Mucosa of gallbladder (tissue), 1 donor: ENCODE measurements at regions not wholly inside any gene's neighbourhood (a gene's known extent, or its start where the extent isn't known, plus 50 kb on each side); places are given as distances from the start of the nearest gene placed in this dataset.
"Not testable (repeated sequence)": the region's sequence is repeated elsewhere in the genome, so short reads cannot be mapped to it uniquely, and the experiment has no call there.

Experiments used
- DNase-seq: peaks from one replicate; pipeline ENCODE4 v3.0.0-alpha.2; 2020; ENCODE audit warnings: low spot score
- donor health status: DM: no; HTN: no; CAD: no.

DNA sequence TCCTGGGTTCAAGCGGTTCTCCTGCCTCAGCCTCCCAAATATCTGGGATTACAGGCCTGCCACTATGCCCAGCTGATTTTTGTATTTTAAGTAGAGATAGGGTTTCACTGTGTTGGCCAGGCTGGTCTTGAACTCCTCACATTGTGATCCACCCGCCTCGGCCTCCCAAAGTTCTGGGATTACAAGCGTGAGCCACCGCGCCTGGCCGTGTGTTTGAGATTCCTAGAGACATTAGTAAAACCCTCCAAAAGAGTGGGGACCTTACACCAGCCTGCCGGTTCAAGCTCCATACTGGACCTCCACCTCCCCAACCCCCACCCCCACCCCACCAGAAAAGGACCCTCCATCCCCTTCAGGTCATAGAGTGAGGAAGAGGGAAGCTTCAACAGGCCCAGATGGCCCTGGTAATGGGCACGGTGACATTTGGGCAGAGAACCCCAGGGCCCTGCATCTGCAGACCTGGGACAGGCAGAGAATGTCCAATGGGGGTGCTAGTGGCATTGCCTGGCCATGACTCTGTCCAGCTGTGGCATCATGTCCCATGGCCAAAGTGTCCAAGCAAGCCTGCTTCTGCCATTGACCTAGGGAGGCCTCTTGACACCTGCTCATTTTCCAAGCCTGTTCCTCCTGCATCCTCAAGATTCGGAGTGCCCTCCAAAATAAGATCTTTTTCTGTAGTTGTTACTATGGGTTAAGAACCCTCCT, 108.9 kb upstream of the KLF13 start:
- no peak for DNase-seq

DNA sequence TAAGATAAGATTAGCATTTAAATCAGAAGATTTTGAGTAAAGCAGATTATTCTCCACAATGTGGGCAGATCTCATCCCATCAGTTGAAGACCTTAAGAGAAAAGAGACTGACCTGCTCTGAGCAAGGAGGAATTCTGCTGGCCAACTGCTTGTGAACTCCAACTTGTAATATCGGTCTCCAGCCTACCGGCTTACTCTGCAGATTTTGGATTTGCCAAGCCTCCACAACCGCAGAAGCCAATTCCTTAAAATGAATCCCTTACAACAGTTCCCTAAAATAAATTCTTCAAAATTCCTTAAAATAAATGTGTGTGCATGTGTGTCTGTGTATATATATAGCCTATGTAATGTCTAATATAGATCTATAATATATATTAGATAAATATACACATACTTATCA, 107.4 kb upstream of the KLF13 start:
- no peak for DNase-seq

DNA sequence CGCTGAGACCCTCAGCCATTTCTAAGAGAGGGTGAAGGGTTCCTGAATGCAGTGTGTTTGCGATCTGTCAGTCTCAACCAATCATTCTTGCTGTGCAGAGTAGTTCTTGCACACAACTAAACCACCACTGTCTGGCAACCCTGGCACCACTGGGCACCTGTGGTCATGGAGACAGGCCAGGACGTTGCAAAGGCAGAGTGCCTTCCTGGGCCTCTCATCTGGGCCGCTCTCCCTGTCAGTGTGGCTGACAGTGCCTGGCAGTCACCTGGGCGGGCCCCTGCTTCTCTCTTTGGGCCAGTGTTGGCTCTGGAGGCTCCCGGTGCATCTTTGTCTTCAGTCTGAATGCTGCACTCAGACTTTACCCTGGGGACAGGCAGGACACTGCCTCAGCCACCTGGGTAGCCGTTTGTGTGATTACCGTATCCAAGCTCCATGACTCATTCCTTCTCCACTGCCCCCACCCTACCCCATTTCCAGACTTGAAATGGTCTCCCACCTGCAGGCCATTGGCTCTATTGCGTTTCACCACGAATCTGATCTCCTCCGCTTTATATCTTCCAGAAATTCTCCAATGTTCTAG, 104.6 kb upstream of the KLF13 start:
- no peak for DNase-seq

- DNase-seq, result no peak
These were observed 103.8 kb upstream of the KLF13 start for GRCh38 chr15:31222773-31223341.

DNA sequence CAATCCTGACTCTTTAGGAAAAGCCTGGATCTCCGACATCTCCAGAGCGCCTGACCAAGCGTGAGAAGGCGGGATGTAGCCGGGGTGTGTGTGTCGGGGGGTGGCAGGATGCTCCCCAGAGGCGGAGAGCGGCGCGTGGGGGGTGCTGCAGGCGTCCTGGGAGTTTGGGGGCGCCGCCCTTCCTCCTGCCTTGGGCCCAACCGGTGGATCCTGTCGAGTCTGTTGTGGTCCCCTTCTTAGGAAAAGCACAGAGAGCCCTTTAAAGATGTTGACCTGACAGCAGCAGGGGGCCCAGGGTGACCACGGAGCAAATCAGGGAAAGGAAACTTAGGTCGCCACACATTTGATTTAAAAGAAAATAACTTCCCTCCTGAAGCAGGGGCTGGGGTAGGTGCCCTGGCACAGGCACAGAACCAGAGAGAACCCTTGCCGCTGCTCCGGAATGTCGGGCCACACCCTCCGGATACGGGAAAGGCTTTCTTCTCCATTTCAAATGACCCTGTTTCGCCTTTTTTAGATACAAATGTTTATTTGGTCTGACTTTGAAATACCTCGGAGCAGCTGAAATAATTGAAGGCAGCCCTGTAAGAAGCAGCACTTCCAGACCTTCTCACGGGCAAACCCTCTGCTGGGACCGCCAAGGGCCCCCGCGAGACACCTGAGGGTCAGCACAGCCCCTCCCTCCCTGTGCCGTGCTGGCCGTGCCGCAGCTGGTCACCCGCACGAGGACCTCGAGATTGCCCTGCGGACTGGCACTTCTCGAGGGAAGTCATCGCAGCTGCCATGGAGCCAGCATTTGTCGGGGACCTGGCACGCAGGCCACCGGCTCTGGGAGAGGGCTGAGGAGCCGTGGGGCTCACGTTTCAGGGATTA, 102.9 kb upstream of the KLF13 start:
- DNase-seq, result no peak

DNA sequence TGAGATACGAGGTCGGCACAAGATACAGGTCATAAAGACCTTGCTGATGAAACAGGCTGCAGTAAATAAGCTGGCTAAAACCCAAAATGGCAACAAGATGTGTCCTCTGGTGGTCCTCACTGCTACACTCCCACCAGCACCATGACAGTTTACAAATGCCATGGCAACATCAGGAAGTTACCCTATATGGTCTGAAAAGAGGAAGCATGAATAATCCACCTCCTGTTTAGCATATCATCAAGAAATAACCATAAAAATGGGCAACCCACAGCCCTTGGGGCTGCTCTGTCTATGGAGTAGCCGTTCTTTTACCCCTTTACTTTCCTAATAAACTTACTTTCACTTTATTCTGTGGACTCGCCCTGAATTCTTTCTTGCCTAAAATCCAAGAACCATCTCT, 102.0 kb upstream of the KLF13 start:
- DNase-seq, result not testable (repeated sequence)

- DNase-seq, result no peak
These were observed 101.2 kb upstream of the KLF13 start for GRCh38 chr15:31225356-31225955.

DNA sequence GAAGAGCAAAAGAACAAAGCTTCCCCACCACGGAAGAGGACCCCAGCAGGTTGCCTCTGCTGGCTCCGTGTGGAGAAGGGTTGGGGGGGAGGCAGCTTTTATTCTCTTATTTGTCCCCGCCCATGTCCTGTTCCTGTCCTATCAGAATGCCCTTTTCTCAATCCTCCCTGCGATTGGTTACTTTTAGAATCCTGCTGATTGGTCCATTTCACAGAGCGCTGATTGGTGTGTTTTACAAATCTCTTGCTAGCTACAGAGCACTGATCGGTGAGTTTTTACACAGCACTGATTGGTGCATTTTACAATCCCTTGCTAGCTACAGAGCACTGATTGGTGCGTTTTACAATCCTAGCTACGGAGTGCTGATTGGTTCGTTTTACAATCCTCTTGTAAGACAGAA, 100.6 kb upstream of the KLF13 start:
- no peak for DNase-seq

- DNase-seq, result no peak
These were observed 99.4 kb upstream of the KLF13 start for GRCh38 chr15:31227235-31227634.

- no peak for DNase-seq
These were observed 98.6 kb upstream of the KLF13 start for GRCh38 chr15:31228011-31228484.

GRCh38 chr15:31228980-31229826, 97.4 kb upstream of the KLF13 start:
- DNase-seq, result peak; percentile 48

DNA sequence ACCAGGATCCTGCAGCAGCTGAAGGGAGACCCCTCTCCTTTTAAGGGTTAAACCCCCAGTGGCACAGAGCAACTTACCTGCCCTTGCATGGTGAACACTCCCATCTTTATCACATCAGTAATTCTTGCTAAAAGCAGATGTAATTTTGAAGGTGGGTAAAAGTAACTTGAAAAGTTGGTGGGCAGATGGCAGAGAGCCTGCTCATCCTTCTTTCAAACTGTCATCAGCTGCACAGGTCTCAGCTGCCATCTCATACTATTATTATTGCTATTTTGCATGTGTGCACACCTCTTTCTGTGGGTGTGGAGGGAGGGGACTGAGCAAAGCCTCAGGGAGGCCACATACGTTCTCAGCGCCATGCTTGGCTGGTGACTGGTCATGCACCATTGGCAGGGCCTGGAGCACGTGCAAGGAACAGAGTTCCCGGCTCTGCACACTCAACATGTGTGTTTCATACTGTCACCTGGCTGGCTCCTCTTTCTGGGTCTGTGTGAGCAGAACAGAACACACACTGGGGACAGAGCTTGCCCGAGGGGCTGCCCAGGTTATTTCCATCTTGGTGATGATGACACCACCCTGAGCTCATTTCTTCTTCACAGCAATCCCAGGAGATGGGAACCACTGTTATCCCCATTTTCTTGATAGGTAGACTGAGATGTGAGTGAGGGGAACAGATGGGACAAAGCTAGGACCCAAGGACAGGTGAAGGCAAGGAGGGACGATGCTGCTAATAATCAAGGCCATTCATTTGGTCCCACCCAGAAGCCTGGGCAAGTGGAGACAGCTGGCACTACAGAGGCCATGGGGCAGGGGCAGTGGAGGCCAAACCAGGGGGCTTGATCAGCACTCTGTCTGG, 95.8 kb upstream of the KLF13 start:
- no peak for DNase-seq

DNA sequence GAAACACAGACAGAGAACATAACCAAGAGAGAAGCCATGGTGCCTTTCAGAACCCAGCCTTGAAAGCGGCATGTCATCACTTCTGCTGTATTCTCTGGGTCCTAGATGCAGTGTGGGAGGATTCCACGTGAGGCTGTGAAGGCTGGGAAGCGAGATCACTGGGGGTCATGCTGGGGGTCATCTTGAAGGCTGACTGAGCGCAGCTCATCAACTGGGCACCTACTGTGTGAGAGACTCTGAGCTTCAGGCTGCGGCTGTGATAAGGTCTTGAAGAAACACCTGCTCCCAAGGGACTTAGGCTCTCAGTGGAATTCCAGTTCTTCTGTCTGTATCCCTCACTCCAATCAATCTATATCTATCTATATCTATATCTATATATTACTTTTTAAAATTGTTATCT, 91.8 kb upstream of the KLF13 start:
- DNase-seq, result no peak

- peak; percentile 49 for DNase-seq
These were observed 91.1 kb upstream of the KLF13 start for GRCh38 chr15:31235311-31236183.

GRCh38 chr15:31236184-31237042, 90.2 kb upstream of the KLF13 start:
- DNase-seq, result peak; percentile 83

- DNase-seq, result no peak
These were observed 89.7 kb upstream of the KLF13 start for GRCh38 chr15:31237043-31237324.

GRCh38 chr15:31238906-31239305, 87.7 kb upstream of the KLF13 start:
- no peak for DNase-seq

DNA sequence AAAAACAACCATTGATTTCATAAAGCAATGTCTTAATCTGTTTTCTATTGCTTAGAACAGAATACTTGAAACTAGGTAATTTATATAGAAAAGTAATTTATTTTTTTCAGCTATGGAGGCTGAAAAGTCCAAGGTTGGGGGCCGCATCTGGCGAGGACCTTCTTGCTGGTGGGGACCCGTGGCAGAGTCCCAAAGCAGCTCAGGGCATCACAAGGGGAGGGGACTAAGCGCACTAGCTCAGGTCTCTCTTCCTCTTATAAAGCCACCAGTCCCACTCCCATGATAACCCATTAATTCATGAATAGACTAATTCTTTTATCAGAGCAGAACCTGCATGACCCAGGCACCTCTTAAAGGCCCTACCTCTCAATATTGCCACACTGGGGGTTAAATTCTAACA, 87.2 kb upstream of the KLF13 start:
- no peak for DNase-seq
